HG03159 (cell line): ENCODE measurements at regions not wholly inside any gene's neighbourhood (a gene's known extent, or its start where the extent isn't known, plus 50 kb on each side); places are given as distances from the start of the nearest gene placed in this dataset.

Experiments used
- ATAC-seq: cut with Tn5 transposase; IDR thresholded peaks from one replicate; pipeline ENCODE4 v1.9.1; 2021; ENCODE audit warnings: mild to moderate bottlenecking, moderate library complexity; ENCODE audit not compliant: unreplicated experiment

DNA sequence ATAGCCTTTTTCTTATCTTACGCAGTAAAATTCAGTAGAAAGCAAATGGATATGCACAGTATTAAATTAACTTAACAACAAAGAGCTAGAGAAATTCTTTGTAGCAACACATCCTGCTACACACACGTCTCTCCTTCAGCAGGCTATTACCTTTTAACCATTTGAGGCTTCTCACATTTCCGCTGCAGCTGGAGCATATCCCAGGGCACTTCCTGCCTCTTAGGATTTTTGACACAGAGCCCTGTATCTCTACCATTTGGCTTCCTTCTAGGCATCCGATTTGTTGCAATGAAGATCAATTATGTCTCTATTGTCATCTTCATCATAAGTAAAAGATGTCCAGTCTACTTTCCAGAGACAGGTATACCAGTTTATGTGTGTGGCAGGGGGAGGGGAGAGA is 292.4 kb upstream of the CBLB start:
- no peak for ATAC-seq

DNA sequence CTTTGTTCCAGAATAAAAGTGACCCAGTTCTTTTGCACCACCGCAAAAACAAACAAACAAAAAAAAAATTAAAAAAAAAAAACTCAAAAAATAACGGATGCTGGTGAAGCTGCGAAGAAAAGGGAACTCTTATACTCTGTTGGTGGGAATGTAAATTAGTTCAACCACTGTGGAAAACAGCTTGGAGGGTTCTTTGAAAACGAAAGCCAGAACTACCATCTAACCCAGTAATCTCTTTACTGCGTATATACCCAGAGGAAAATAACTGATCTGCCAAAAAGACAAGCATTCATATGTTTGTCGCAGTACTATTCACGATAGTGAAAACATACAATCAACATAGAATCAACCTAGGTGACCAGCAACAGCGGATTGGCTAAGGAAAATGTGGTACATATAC is 298.9 kb upstream of the CBLB start:
- ATAC-seq, result no peak

DNA sequence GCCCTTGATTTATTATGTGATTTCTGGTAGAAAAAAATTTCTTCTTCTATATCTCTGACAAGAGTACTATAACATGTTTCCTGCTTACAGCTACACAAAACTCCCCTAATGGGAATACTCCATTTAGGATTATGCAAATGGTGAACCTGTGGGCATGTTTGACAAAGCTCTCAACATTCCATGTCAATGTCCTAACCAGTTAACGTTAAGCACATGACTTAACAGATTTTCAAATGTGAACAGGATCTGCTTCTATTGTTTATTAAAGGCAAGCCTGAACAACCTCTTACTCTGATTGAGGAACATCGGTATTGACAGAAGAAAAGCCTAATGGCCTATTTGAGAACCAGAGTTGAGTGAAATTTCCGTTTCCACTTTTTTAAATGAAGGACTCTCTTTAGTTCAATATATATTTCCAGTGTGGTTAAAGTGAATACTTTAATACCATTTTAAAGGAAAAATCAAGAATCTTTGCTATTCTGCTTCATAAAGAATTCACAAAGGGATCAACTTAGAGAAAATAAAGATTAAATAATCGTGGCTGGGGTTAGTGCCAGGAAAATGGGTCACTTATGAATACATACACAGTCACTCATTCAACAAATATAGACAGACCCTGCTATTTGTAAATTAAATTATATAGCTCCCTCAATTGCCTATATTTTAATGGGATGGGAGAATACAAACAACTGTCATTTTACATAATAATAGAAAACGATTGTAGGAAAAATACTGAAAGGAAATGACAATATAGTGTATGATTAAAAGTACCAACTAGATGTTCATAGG is 300.3 kb upstream of the CBLB start:
- no peak for ATAC-seq

DNA sequence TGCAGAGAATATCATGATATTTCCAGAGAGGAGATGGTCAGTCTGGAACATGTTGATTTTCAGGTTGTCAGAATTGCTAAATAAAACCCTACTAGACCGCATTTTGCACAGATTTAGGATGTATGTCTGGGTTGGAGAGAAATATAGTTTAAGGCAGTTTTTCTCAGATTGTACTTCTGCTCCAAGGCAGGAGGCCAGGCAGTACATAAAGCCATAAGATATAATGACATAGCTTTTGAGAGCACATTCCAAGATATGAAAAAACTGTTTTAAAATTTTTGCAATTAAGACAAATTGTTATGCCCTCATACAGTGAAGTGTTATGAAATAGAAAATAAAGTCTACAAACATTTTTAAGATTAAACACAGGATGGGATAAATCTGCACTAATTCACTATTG is 301.8 kb upstream of the CBLB start:
- ATAC-seq, result no peak

DNA sequence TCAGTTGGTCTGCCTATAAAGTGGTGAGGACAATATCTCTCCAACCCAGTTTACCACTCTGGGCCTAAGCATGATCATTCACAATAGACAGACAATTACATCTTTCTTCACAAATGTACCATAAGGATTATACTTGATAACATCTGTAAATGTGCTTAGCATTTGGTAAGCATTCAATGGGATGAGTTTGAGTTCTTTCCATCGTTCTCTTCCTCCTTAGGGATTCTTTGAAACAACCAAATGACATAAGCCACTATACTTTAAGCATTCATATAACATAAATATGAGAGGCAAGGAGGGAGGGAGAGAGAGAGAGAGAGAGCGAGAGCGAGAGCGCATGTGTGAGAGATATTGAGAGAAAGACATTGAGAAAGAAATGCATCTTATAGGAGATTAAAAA is 303.3 kb upstream of the CBLB start:
- ATAC-seq, result no peak

DNA sequence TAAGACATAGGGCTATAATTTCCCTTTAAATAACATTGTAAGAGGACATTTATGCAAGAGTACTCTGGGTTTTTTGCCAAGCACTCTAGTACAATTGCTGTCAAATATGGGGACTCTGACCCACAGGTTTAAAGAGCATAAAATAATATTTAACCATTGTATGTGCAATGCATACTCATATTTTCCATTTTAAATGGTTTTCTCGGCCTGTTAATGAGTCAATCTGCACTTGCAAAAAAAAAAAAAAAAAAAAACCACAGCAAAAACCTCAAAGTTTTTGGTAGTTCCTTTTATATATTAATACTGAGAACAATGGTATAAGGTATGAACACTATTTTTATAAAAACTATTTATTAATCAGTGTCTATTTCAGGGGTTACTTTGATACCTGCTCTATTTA is 304.0 kb upstream of the CBLB start:
- peak; percentile 64 for ATAC-seq

DNA sequence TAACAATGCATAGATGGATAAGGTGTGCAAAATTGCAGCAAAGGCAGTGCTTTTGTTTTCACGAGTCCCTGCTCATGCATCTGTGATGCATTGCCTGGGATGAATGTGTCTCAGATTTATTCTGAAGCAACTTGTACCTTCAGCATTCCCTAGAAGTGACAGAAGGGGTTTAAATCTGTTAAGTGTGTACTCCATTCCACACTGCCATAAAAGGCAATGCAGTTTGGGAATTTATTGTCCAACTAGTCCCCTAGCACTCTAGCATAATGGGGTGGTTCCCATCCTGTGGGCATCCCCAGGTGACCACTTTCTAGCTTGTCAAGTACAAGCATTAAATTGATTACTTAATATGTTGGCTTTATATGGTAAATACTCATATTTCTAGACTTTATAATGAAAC is 306.5 kb upstream of the CBLB start:
- no peak for ATAC-seq

DNA sequence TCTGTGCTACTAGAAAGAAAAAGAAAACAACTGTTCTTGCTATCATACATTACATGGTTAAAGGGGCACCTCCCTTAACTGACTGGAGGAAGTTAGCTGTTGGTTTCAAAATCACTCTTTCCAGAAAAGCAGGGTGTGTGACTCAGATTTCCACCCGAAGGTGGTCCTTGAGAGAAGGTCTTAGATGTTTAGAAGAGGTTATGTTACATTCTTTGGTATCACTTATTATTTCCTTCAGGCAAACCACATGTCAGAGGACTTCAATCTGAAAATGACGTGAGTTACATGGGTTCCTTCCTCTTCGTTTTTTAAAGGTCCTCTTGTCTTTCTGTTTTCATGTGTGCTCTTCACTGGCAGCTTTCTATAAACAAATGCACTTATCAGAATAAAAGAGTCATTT is 307.9 kb upstream of the CBLB start:
- ATAC-seq, result peak; percentile 74

DNA sequence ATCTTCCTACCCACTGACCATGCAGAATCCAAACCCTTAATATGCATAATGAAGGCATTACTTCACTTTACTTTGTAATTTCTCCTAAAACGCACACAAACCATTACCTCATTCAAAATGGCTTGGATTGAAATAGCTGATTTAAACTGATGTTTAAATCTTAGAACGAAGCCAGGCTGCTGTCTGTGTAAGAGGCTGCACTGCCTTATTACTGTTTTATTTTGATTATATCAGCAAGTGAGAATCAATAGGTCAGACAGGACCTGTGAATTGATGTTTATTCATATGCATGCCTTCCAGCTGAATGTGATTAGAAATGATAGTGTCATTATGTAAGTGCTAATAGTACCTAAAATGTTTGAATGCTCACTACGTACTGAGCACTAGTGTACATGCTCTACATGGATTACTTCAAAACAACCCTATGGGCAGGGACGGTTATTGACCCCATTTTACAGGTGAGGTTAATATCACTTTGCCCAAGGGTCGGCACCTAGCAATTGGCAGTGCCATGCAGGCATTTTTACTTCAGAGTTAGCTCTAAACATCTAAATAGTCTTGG is 314.2 kb upstream of the CBLB start:
- no peak for ATAC-seq

DNA sequence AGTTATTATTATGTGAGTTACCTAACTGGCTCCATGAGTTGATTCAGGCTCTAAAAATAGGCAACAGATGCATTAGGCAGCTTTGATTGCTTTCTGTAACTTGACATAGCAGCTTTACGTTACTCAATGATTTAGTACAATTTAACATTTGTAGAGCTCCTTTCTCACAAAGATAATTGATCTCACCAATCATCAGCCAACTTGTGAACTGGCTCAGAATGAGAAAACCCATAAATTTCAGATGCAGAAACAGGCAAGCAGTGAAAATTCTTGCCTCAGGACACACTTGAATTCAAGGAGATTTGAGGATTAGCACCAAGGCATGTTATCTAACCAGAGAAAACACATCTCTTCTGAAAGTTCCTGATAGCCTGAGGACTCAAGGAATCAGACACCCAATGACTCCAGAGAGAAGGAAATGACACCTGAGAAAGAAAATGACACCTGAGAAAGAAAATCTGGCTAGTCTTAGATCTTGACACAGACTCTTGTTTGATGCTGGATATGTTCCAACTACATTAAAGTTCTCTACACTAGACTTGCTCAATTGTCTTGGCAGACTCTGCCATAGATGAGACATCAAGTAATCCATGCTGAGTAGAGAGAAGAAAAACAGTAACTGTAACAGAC is 315.1 kb upstream of the CBLB start:
- peak; percentile 43 for ATAC-seq

DNA sequence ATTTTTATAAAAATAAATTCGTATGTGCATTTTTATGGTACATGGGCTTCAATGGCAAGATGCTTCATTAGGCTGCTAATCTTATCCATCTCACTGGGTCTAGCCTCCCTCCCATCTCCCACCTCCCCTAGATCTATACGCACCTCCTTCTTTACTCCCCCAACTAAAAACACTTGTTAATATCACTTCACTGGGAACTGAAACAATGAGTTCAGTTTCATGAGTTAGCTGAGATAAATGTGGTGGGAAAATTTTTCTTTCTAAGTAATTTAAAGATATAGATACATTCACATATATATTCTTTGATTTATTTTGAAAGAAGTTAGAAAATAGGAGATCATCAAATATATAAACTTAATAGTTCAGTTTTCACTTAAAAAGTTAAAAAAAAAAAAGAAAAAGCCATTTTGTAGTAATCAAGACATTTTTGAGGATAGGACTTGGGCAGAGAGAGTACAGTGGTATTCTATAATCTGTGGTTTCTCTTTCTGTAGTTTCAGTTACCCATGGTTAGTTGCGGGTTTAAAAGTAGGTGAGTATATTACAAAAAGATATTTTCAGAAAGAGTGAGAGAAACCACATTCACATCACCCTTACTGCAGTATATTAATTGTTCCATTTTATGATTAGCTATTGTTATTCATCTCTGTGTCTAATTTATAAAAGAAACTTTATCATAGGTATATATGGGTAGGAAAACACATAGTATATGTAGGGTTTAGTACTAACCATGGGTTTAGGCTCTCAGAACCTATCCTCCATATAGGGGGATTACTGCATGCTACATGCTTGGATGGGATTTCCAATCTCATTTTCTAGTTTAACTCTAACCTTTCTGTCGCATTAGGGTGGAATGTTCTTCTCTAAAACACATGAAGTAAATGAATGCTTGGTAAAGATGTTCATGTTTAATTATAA is 316.0 kb upstream of the CBLB start:
- ATAC-seq, result peak; percentile 93

DNA sequence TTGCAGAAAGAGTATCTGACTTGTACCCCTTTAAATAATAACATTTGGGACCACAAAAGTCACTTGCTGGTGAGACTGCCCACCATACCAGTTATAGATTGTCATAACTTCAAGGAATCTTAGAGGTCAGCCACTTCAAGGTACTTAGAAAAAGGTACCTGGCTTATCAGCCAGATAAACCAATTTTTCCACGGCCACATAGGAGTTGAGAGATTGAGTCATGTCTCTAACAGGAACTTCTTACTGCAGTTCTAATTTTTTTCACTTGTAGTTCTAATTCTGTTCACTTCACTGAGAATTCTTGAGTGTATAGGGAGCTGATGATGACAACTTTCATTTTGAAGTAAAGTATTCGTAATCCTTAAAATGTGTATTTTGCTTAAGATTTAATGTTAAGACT is 317.1 kb upstream of the CBLB start:
- no peak for ATAC-seq

DNA sequence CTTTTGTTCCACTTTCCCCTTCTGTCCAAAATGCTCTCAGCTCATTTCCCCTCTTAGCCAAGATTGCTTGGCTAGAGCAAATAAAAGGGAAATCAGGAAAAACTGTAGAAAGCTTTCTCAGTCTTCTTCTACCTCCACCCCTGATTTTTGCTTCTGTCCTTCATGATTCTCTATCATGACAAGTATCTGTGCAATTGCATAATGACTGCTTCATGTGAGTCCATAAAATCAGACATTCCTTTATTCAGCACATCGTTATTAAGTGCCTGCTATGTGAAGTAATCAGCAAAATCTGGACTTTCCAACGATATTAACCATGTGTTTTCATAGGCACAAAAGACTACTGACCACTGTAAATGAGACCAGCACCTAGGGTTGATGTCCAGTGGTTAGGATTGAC is 321.5 kb upstream of the CBLB start:
- no peak for ATAC-seq

DNA sequence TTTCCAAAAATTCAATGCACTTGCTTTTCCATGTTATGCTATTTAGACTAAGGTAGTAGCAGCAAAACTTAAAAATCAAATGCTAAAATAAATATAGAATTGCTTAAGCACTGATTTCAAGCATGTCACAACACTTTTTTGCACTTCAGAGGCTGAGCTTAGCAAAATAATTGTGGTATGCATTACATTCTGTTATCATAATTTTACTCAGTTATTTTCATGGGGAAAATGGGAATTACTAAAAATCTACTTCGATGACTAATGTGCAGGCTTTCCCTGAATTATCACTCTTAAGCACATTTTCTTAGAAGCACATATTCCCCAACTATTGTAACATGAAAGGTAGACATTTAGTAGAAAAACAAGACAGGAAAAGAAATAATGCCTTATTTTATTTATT is 322.4 kb upstream of the CBLB start:
- ATAC-seq, result no peak

DNA sequence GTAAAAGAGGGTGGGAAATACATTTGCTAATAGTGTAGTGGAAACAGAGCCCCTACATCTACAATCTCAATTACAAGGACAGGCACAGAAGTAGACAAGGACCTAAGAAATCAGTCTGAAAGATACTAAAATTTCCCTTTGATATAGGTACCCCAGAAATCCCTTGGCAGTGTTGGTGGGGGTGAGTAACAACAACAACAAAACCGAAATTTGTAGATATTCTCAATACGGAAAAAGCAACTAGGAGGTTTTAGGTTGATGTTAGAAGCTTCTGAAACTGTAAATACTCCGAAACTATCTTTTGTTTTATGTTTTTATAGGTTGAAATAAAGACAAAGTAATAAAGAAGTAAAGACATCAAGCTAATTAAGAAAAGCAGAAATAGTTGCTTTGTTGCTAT is 323.1 kb upstream of the CBLB start:
- no peak for ATAC-seq

DNA sequence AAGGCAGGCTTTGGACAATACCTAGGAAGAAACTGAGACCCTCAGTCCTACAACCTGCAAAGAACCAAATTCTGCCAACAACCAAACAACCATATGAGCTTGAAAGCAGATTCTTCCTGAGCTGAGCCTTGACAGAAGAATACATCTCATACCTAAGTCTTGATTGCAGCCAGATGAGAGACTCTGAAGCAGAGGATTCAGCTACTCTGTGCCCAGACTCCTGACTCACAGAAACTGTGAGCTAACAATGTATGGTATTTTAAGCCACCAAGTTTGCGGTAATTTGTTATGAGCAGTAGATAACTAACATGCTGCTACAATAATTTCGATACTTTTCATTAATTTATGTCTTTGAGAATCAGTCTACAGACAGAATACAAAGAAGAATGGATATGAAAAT is 325.1 kb upstream of the CBLB start:
- no peak for ATAC-seq

DNA sequence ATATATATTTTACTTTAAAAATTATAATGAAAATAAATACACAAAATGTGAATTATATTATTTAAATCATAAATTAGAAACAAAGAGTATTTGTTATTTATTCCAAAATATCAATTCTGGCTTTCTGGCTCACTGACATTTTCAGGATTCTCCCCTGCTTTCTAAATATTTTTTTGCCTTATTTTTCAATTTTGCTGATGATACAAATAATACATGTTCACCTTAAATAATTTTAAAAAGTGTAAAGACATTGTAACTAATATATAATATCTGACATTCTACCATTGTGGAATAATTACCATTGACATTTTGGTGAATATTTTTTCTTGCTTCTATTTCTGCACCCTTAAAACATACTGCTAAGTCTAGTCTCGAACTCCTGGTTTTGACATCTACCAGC is 325.9 kb upstream of the CBLB start:
- no peak for ATAC-seq

DNA sequence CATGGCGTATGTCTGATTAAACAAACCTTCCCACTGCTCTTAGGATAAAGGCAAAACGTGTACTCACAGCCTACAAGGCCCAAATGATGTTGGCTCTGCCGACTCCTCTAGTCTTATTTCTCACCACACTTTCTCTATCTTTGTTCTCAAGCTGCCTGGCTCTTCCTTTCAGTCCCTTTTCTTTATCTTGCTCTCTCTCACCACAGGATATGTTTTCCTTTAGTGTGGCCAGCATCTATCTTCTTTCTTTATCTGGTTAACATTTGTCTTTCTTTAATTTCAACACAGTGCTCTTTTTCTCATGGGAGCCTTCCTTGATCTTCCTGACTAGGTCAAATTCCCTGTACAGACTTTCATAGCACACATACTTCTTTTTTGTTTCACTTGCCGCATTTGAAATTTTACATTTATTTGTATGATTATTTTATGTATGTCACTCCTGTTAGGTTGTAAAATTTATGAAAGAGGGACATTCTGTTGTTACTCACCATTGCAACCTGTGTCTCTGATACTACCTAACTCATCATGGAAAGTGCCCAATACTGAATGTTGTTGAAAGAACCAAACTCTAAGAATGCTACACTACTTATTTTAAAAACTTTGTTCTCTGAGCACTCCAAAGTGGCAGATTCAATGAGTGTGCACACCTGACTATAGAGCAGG is 328.9 kb upstream of the CBLB start:
- no peak for ATAC-seq

DNA sequence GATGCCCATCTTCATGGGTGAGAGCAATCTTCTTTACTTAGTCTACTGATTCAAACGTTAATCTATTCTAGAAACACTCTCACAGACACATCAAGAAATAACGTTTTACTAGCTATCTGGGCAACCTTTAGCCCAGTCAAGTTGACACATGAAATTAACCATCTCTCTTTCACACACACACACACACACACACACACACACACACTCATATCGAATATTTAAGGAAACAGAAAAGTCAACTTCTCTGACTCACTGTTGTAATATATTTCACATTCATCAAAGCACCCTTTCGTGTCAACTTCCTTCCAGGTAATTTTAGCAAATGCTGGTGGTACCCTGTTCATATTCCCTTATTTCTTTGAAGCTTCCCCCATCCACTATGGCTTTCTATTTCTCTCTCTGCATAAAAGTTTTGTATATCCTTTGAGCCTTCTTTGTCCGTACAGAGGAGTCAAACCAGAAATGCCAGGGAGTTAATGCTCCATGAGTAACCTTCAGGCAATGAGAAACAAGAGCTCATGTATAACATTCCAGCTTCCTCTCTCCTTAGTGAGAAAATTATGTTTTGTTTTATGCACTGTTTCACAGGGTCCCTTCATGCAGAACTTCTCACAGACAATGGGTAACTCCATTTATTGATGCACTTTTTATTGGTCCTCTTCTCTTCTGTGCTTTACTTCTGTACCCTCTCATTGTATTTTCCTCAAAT is 335.5 kb upstream of the CBLB start:
- ATAC-seq, result no peak

DNA sequence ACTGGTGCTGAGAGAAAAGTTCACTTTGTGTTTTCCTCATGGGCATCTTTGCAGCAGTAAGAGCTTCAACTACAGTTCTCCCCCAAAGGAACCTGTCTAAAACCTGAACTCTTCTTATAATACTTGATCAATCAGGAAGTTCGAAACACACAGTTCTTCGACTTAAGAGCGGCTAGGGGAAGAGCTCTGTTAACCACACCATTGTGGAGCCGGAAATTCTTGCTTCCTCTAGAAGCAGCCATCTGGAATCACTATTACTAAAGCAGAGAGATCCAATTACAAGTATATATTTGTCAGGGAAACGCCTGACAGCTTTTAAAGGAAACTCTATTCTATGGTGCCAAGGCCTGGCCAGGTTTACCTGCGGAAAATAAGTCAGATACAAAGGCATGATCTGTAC is 337.3 kb upstream of the CBLB start:
- ATAC-seq, result peak; percentile 74
